ENCODE measurements at regions not wholly inside any gene's neighbourhood (a gene's known extent, or its start where the extent isn't known, plus 50 kb on each side); places are given as distances from the start of the nearest gene placed in this dataset.

GRCh38 chr4:79578606-79579005 lies 170.6 kb upstream of the GK2 start:
- WGBS, 2 donors = 21 to 74% methylated on average over 3 of the region's 3 CpGs

GRCh38 chr4:79576429-79576753 lies 168.4 kb upstream of the GK2 start:
- WGBS, 2 donors = 38 to 50% methylated on average over 6 of the region's 6 CpGs
- TF ChIP-seq CTCF (IDR thresholded peaks at IDR 0.05; ENCODE audit: control extremely low read depth, extremely low read depth) = peak; percentile 9
- ATAC-seq (ENCODE audit: insufficient read depth, low FRiP score) = no peak
- Histone ChIP-seq H3K27me3 (ENCODE audit: control insufficient read depth in 3 of 3, insufficient read depth in 3 of 3, low read length in 2 of 3) (no peaks in the 10 kb centered on the region), H3K36me3 (ENCODE audit: control insufficient read depth in 4 of 4, insufficient read depth in 4 of 4, low read length in 4 of 4) (no peaks in the 10 kb centered on the region), H3K9me3 (ENCODE audit: control insufficient read depth in 4 of 4, insufficient read depth in 3 of 4, low read length in 3 of 4) (no peaks in the 10 kb centered on the region), H3K4me1 (ENCODE audit: control insufficient read depth in 5 of 5, insufficient read depth in 5 of 5, low read length in 5 of 5) (no peaks in the 10 kb centered on the region), H3K9ac (ENCODE audit: insufficient read depth in 1 of 2, low read length in 2 of 2) (no peak overlapping the region), H3K4me3 (no peak overlapping the region), H3K27ac (ENCODE audit: low read depth in 1 of 2, low read length in 1 of 2) (no peak overlapping the region)
- peak; percentile 28 to 69 (median 54) for DNase-seq

More at GRCh38 chr4:79578606-79579005, 170.6 kb upstream of the GK2 start:
- TF ChIP-seq CTCF (IDR thresholded peaks at IDR 0.05; ENCODE audit: control extremely low read depth, extremely low read depth) = no peak
- no peaks in the 10 kb centered on the region for H3K27me3 ChIP-seq (ENCODE audit: control insufficient read depth in 3 of 3, insufficient read depth in 3 of 3, low read length in 2 of 3)
- H3K9ac ChIP-seq (ENCODE audit: insufficient read depth in 1 of 2, low read length in 2 of 2) = no peak overlapping the region
- no peak overlapping the region for H3K4me3 ChIP-seq
- H3K36me3 ChIP-seq (ENCODE audit: control insufficient read depth in 4 of 4, insufficient read depth in 4 of 4, low read length in 4 of 4) = no peaks in the 10 kb centered on the region
- DNase-seq = no peak
- no peak overlapping the region for H3K27ac ChIP-seq (ENCODE audit: low read depth in 1 of 2, low read length in 1 of 2)
- ATAC-seq (ENCODE audit: insufficient read depth, low FRiP score) = no peak
- H3K4me1 ChIP-seq (ENCODE audit: control insufficient read depth in 5 of 5, insufficient read depth in 5 of 5, low read length in 5 of 5) = no peaks in the 10 kb centered on the region
- no peaks in the 10 kb centered on the region for H3K9me3 ChIP-seq (ENCODE audit: control insufficient read depth in 4 of 4, insufficient read depth in 3 of 4, low read length in 3 of 4)

GRCh38 chr4:79575709-79576428 lies 167.8 kb upstream of the GK2 start:
- 74 to 81% methylated on average over 7 of the region's 7 CpGs for WGBS, 2 donors
- Histone ChIP-seq H3K4me3 (no peak overlapping the region), H3K36me3 (ENCODE audit: control insufficient read depth in 4 of 4, insufficient read depth in 4 of 4, low read length in 4 of 4) (no peaks in the 10 kb centered on the region), H3K9me3 (ENCODE audit: control insufficient read depth in 4 of 4, insufficient read depth in 3 of 4, low read length in 3 of 4) (no peaks in the 10 kb centered on the region), H3K9ac (ENCODE audit: insufficient read depth in 1 of 2, low read length in 2 of 2) (no peak overlapping the region), H3K27me3 (ENCODE audit: control insufficient read depth in 3 of 3, insufficient read depth in 3 of 3, low read length in 2 of 3) (no peaks in the 10 kb centered on the region), H3K27ac (ENCODE audit: low read depth in 1 of 2, low read length in 1 of 2) (no peak overlapping the region), H3K4me1 (ENCODE audit: control insufficient read depth in 5 of 5, insufficient read depth in 5 of 5, low read length in 5 of 5) (no peaks in the 10 kb centered on the region)
- TF ChIP-seq CTCF (IDR thresholded peaks at IDR 0.05; ENCODE audit: control extremely low read depth, extremely low read depth) = no peak
- peak in 2 of 3 donors; percentile 4 to 8 for DNase-seq
- ATAC-seq (ENCODE audit: insufficient read depth, low FRiP score) = no peak

Data from lung (tissue), 11 donors.